GM23248 (cell line): ENCODE measurements at regions not wholly inside any gene's neighbourhood (a gene's known extent, or its start where the extent isn't known, plus 50 kb on each side); places are given as distances from the start of the nearest gene placed in this dataset.

Source experiments
- EZH2 ChIP-seq: fragments of 200-600 bp; sonication (generic); IDR thresholded peaks from 2 replicates; pipeline ENCODE4 v1.6.1; 2018; ENCODE audit warnings: antibody characterized with exemption, mild to moderate bottlenecking; ENCODE audit not compliant: insufficient read depth, poor library complexity, severe bottlenecking
- EZH2phosphoT487 ChIP-seq: fragments of 200-600 bp; sonication (generic); IDR thresholded peaks from 2 replicates; pipeline ENCODE4 v1.6.1; 2018; ENCODE audit warnings: antibody characterized with exemption, moderate library complexity, mild to moderate bottlenecking, low read depth; ENCODE audit not compliant: insufficient read depth

GRCh38 chr14:56952766-56953473, 142.6 kb upstream of the OTX2 start:
- TF ChIP-seq EZH2phosphoT487 (no peak), EZH2 (no peak)
